ENCODE measurements at regions not wholly inside any gene's neighbourhood (a gene's known extent, or its start where the extent isn't known, plus 50 kb on each side); places are given as distances from the start of the nearest gene placed in this dataset.
"Not testable (repeated sequence)": the region's sequence is repeated elsewhere in the genome, so short reads cannot be mapped to it uniquely, and the experiment has no call there.

GRCh38 chr14:85852123-85852522 is 322.2 kb downstream of the FLRT2 start:
- TF ChIP-seq CTCF (IDR thresholded peaks at IDR 0.05 in 2 of 3, conservative IDR thresholded peaks at IDR 0.05 in 1 of 3; ENCODE audit: control insufficient read depth in 2 of 3, extremely low read depth in 1 of 3, insufficient read depth in 1 of 3, low read depth in 3 of 3, low read length in 3 of 3); SIN3A (IDR thresholded peaks at IDR 0.05; ENCODE audit: low read depth, low read length); POLR2AphosphoS2 (IDR thresholded peaks at IDR 0.05; ENCODE audit: low read depth, low read length); TAF1 (IDR thresholded peaks at IDR 0.05; ENCODE audit: borderline replicate concordance, low read depth, low read length): not testable (repeated sequence)
